SU-DHL-6 (cell line): ENCODE measurements at regions not wholly inside any gene's neighbourhood (a gene's known extent, or its start where the extent isn't known, plus 50 kb on each side); places are given as distances from the start of the nearest gene placed in this dataset.
"Not testable (repeated sequence)": the region's sequence is repeated elsewhere in the genome, so short reads cannot be mapped to it uniquely, and the experiment has no call there.

ENCODE experiments used
- H2AFZ ChIP-seq: fragments of 200-600 bp; sonication (generic); 2 replicates; pipeline ENCODE4 v1.6.1; 2014; ENCODE audit warnings: low read depth, mild to moderate bottlenecking, moderate library complexity, mixed read lengths, antibody characterized with exemption, low read length; ENCODE audit not compliant: severe bottlenecking
- H3F3A ChIP-seq: fragments of 200-600 bp; shearing (Covaris generic); 2 replicates; pipeline ENCODE4 v1.6.0; 2016; ENCODE audit warnings: antibody characterized with exemption, mild to moderate bottlenecking; ENCODE audit not compliant: insufficient read depth
- H3K27ac ChIP-seq: fragments of 200-600 bp; sonication (generic); 2 replicates; pipeline ENCODE4 v1.5.1; 2016; ENCODE audit warnings: low read depth, mild to moderate bottlenecking, low read length, moderate library complexity, mixed read lengths
- H3K27me3 ChIP-seq: fragments of 200-600 bp; sonication (generic), shearing (Covaris generic); 2 replicates; pipeline ENCODE4 v1.6.0; 2014; ENCODE audit warnings: mild to moderate bottlenecking, low read length
- H3K36me3 ChIP-seq: fragments of 200-600 bp; sonication (generic); 2 replicates; pipeline ENCODE4 v1.6.1; 2014; ENCODE audit warnings: mild to moderate bottlenecking, low read length, mixed read lengths
- H3K4me2 ChIP-seq: fragments of 300-600, 200-600 bp; shearing (Covaris generic), sonication (generic); 2 replicates; pipeline ENCODE4 v1.6.0; 2014; ENCODE audit warnings: low read length, low read depth, mild to moderate bottlenecking; ENCODE audit not compliant: poor library complexity, severe bottlenecking
- H3K4me3 ChIP-seq: fragments of 200-600 bp; sonication (generic); 2 replicates; pipeline ENCODE4 v1.5.1; 2014; ENCODE audit warnings: antibody characterized with exemption, low read length, mild to moderate bottlenecking, mixed read lengths; ENCODE audit not compliant: insufficient read depth, poor library complexity, severe bottlenecking
- H3K79me2 ChIP-seq: fragments of 200-600 bp; sonication (generic); 2 replicates; pipeline ENCODE4 v1.6.1; 2014; ENCODE audit warnings: mild to moderate bottlenecking, low read length, moderate library complexity; ENCODE audit not compliant: insufficient read depth
- H3K9ac ChIP-seq: fragments of 200-600 bp; sonication (generic); 2 replicates; pipeline ENCODE4 v1.7.0; 2014; ENCODE audit warnings: mild to moderate bottlenecking, low read length
- H3K9me2 ChIP-seq: fragments of 200-600 bp; sonication (generic); replicated peaks from 2 replicates; pipeline ENCODE4 v1.6.1; 2014; ENCODE audit warnings: low read length; ENCODE audit not compliant: insufficient read depth
- H3K9me3 ChIP-seq: fragments of 200-600 bp; sonication (generic); 2 replicates; pipeline ENCODE4 v1.6.1; 2014; ENCODE audit warnings: low read length, mixed read lengths; ENCODE audit not compliant: insufficient read depth
- H4K20me1 ChIP-seq: fragments of 200-600 bp; sonication (generic); 2 replicates; pipeline ENCODE4 v1.6.1; 2014; ENCODE audit warnings: low read depth, mild to moderate bottlenecking, antibody characterized with exemption, low read length, moderate library complexity, mixed read lengths

DNA sequence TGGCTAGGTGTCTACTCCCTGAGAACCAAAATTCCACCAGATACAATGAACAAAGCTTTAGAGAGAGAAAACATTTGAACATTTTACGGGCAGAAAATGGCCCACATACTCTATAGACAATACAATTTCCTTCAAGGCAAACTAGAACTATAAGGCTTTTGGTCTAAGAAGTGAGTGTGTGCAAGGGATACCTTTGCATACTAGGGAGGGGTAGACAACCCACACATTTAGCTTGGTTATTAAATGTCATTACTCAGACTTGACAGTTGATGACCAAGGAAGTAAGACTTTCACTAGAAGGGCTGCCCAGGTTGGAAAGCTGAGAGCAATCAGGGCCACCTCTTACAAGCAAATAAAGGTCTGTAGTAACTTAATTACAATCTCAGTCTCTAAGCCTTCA, 64.0 kb upstream of the PLEKHM1 start:
- not testable (repeated sequence) for H3F3A ChIP-seq, H3K27ac ChIP-seq, H3K4me2 ChIP-seq, H3K9me2 ChIP-seq, H4K20me1 ChIP-seq, H3K9me3 ChIP-seq, H3K36me3 ChIP-seq, H3K4me3 ChIP-seq, H2AFZ ChIP-seq, H3K79me2 ChIP-seq, H3K9ac ChIP-seq, H3K27me3 ChIP-seq

DNA sequence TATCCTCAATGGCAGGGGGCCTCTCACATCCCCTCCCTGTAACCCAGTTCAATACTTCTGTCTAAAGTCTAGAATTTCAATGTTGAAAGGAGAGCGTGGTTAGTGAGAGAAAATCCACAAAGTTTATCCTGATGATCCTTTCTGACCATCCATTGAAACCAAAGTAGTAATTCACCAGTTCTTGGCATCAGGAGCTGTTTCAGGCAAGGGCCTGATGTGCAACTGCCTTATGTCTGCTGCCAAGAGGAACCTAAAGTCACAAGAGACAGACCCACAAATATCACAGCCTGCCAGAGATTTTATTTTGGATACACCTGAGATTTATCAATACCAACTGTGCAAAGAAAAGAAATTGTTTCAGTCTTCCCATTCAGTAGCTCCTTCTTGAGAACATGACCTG, 68.3 kb upstream of the PLEKHM1 start:
- H3K9me3 ChIP-seq, H3K36me3 ChIP-seq, H3K9ac ChIP-seq, H3K4me2 ChIP-seq, H4K20me1 ChIP-seq, H2AFZ ChIP-seq, H3F3A ChIP-seq, H3K27ac ChIP-seq, H3K27me3 ChIP-seq, H3K4me3 ChIP-seq, H3K9me2 ChIP-seq, H3K79me2 ChIP-seq: not testable (repeated sequence)

DNA sequence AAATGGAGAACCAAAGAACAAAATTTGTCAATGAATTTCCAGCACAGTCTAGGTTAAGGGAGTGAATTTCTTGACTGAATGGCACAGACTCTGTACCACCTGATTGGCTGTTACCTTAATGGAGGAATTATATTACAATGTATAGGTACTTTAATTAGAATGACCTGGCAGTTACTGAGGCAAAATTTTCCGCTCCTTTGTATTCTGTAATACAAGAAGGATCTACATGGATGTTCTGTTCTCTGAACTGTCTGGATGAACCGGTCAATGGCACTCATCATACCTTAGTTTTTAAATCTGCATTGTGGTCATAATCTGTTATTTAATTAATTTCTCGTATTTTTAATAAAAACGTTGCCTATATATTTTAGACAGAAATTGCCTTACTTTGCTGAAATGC, 72.3 kb upstream of the PLEKHM1 start:
- not testable (repeated sequence) for H3K27ac ChIP-seq, H3F3A ChIP-seq, H3K79me2 ChIP-seq, H3K36me3 ChIP-seq, H3K27me3 ChIP-seq, H3K4me2 ChIP-seq, H3K9ac ChIP-seq, H3K4me3 ChIP-seq, H4K20me1 ChIP-seq, H3K9me2 ChIP-seq, H3K9me3 ChIP-seq, H2AFZ ChIP-seq

DNA sequence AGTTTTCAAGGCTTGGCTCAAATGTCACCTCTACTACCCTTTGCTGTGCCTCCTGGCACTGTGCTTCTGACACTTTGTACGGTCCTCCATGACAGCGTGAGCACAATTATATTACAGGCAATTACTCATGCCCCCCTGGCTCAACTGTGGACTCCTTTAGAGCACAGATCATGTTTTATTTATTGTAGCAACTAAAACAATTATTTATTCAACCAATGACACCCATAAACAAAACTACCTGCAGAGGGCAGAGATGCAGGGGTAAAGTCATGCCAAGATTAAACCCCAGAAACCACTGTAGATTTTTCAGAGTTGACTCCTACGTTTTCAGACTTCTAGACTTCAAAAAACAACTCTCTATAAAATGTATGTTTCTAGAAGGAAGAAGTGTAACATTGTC, 72.8 kb upstream of the PLEKHM1 start:
- H3K9ac ChIP-seq, H3K36me3 ChIP-seq, H3K4me2 ChIP-seq, H2AFZ ChIP-seq, H3K9me3 ChIP-seq, H3K27me3 ChIP-seq, H3K79me2 ChIP-seq, H3K27ac ChIP-seq, H3K9me2 ChIP-seq, H3F3A ChIP-seq, H4K20me1 ChIP-seq, H3K4me3 ChIP-seq: not testable (repeated sequence)

DNA sequence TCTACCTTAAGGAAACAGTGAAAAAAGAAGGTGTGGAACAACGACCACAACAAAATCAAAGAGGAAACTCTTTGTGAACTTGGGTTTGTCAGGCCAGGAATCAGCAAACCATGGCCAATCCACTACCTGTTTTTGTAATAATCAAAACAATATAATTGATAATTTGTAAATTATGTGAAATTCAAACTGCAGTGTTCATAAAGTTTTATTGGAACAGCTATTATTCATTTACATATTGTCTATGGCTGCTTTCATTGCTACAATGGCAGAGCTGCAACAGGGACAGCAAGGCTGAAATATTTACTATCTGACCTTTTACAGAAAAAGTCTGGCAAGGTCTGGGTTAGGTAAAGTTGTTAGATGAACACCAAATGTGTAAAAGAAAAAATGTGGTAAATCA, 77.8 kb upstream of the PLEKHM1 start:
- not testable (repeated sequence) for H3K9me2 ChIP-seq, H2AFZ ChIP-seq, H3K4me2 ChIP-seq, H3K36me3 ChIP-seq, H3K79me2 ChIP-seq, H4K20me1 ChIP-seq, H3K9ac ChIP-seq, H3K27ac ChIP-seq, H3F3A ChIP-seq, H3K9me3 ChIP-seq, H3K4me3 ChIP-seq, H3K27me3 ChIP-seq

DNA sequence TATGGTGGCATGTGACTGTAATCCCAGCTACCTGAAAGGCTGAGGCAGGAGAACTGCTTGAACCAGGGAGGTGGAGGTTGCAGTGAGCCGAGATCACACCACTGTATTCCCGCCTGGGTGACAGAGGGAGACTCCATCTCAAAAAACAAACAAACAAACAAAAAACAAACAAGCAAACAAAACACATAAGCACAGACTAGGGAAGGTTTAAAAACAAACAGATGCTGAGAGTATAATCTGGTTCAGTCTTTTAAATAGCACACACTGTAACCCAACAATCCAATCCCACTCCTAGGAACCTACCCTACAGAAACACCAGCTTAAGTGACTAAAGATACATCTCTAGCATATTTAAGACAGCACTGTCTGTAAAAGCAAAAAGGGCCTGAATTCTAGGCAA, 82.8 kb upstream of the PLEKHM1 start:
- not testable (repeated sequence) for H3F3A ChIP-seq, H3K9me3 ChIP-seq, H2AFZ ChIP-seq, H3K4me2 ChIP-seq, H4K20me1 ChIP-seq, H3K27me3 ChIP-seq, H3K36me3 ChIP-seq, H3K27ac ChIP-seq, H3K9ac ChIP-seq, H3K9me2 ChIP-seq, H3K4me3 ChIP-seq
- peaks cover 46% of the 10 kb centered on the region for H3K79me2 ChIP-seq
